ENCODE measurements at regions not wholly inside any gene's neighbourhood (a gene's known extent, or its start where the extent isn't known, plus 50 kb on each side); places are given as distances from the start of the nearest gene placed in this dataset.

- no peaks in the 10 kb centered on the region for H3K36me3 ChIP-seq
- in situ Hi-C loops (cut with MboI; ENCODE audit: low sequenced_read_pairs in 4 of 4) (no loop called here), intact Hi-C loops (cut with DNase I; ENCODE audit: low total_unique reads) (no loop called here)
- TF ChIP-seq POLR2A (IDR thresholded peaks at IDR 0.05): no peak
- TF ChIP-seq, protein P1, sequence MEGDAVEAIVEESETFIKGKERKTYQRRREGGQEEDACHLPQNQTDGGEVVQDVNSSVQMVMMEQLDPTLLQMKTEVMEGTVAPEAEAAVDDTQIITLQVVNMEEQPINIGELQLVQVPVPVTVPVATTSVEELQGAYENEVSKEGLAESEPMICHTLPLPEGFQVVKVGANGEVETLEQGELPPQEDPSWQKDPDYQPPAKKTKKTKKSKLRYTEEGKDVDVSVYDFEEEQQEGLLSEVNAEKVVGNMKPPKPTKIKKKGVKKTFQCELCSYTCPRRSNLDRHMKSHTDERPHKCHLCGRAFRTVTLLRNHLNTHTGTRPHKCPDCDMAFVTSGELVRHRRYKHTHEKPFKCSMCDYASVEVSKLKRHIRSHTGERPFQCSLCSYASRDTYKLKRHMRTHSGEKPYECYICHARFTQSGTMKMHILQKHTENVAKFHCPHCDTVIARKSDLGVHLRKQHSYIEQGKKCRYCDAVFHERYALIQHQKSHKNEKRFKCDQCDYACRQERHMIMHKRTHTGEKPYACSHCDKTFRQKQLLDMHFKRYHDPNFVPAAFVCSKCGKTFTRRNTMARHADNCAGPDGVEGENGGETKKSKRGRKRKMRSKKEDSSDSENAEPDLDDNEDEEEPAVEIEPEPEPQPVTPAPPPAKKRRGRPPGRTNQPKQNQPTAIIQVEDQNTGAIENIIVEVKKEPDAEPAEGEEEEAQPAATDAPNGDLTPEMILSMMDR (IDR thresholded peaks at IDR 0.05 in 4 of 5, conservative IDR thresholded peaks at IDR 0.05 in 1 of 5): no peak
- no peaks in the 10 kb centered on the region for H3K4me1 ChIP-seq
- peaks cover 0 to 6% (median 3%) of the 10 kb centered on the region in 3 donors for H3K9me3 ChIP-seq
- H3K27ac ChIP-seq: no peak overlapping the region
- DNase-seq (peak in 1 of 2 donors; percentile 1), ATAC-seq (no peak)
- no peak overlapping the region for H3K4me3 ChIP-seq
- no peaks in the 10 kb centered on the region for H3K27me3 ChIP-seq
These were observed 575.5 kb downstream of the ALG10 start for GRCh38 chr12:34597548-34598351.

GRCh38 chr12:34598352-34598827 is 576.1 kb downstream of the ALG10 start:
- intact Hi-C loops (cut with DNase I; ENCODE audit: low total_unique reads): no loop called here

DNA sequence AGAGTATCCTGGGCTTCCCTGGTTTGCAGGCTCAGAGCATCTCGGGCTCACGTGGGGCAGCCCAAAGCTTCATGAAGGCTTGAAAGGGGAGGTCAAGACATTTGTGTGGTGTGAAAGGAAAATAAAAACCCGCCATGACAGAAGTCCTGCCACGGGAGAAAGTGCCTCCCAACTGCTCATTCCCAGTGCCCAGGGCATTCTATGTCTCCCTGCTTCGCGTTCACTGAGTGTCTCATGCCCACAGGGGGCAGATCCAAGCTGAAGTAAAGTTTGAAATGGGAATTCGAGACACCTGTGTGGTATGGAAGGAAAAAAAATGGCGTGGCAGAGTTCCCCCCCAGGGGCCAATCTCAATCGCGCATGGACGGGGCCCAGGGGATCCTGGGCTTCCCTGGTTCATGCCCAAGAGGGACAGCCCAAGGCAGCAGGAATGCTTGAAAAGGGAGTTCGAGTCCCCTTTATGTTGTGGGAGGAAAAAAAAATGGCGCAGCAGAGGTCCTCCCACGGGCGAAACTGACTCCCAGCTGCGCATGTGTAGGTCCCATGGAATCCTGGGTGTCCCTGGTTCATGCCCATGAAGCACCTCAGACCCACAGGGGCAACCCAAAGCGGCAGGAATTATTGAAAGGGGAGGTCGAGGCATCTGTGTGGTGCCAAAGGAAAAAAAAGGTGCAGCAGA is 576.7 kb downstream of the ALG10 start:
- H3K27ac ChIP-seq: no peak overlapping the region
- no peak for TF ChIP-seq POLR2A (IDR thresholded peaks at IDR 0.05)
- TF ChIP-seq, protein P1 (IDR thresholded peaks at IDR 0.05 in 4 of 5, conservative IDR thresholded peaks at IDR 0.05 in 1 of 5): no peak
- H3K4me1 ChIP-seq: no peaks in the 10 kb centered on the region
- H3K4me3 ChIP-seq: no peak overlapping the region
- no peaks in the 10 kb centered on the region for H3K27me3 ChIP-seq
- in situ Hi-C loops (cut with MboI; ENCODE audit: low sequenced_read_pairs in 4 of 4): no loop called here
- intact Hi-C loops (cut with DNase I; ENCODE audit: low total_unique reads): no loop called here
- no peaks in the 10 kb centered on the region for H3K36me3 ChIP-seq
- ATAC-seq (no peak), DNase-seq (no peak)
- no peaks in the 10 kb centered on the region for H3K9me3 ChIP-seq

More at GRCh38 chr12:34598352-34598827, 576.1 kb downstream of the ALG10 start:
- DNase-seq (no peak), ATAC-seq (no peak)
- Histone ChIP-seq H3K27me3 (no peaks in the 10 kb centered on the region), H3K4me1 (no peaks in the 10 kb centered on the region), H3K9me3 (no peaks in the 10 kb centered on the region), H3K27ac (no peak overlapping the region), H3K4me3 (no peak overlapping the region), H3K36me3 (no peaks in the 10 kb centered on the region)
- TF ChIP-seq POLR2A (IDR thresholded peaks at IDR 0.05): no peak
- TF ChIP-seq, protein P1 (IDR thresholded peaks at IDR 0.05 in 4 of 5, conservative IDR thresholded peaks at IDR 0.05 in 1 of 5): no peak
- in situ Hi-C loops (cut with MboI; ENCODE audit: low sequenced_read_pairs in 4 of 4): no loop called here

DNA sequence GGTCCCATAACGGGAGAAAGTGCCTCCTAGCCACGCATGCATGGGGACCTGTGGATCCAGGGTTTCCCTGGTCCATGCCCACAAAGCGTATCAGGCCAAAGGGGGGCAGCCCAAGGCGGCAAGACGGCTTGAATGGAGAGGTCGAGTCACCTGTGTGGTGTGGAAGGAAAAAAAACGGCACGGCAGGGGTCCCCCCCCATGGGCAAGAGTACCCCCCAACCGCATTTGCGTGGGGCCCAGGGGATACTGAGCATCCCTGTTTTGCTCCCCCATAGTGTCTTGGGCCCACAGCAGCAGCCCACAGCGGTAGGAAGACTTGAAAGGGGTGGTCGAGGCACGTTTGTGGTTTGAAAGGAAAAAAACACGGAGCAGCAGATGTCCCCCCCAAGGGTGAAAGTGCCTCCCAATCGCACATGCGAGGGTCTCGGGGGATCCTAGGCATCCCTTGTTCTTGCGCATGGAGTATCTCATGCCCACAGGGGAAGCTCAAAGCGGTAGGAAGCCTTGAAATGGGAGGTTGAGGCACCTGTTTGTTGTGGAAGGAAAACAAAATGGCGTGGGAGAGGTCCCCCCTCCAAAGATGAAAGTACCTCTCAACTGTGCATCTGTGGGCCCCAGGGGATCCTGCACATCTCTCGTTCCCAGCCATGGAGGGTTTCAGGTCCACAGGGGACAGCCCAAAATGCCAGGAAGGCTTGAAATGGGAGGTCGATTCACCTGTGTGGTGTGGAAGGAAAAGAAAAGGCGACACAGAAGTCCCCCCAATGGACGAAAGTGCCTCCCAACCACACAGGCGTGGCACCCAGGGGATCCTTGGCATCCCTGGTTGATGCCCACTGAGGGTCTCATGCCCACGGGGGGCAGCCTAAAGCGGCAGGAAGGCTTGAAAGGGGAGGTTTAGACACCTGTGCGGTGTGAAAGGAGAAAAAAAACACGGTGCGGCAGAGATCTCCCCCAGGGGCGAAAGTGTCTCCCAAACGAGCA is 577.5 kb downstream of the ALG10 start:
- H3K4me3 ChIP-seq: no peak overlapping the region
- peak in 1 of 2 donors; percentile 5 for DNase-seq
- in situ Hi-C loops (cut with MboI; ENCODE audit: low sequenced_read_pairs in 4 of 4): no loop called here
- intact Hi-C loops (cut with DNase I; ENCODE audit: low total_unique reads): no loop called here
- H3K4me1 ChIP-seq: no peaks in the 10 kb centered on the region
- no peaks in the 10 kb centered on the region for H3K27me3 ChIP-seq
- no peak for TF ChIP-seq POLR2A (IDR thresholded peaks at IDR 0.05)
- TF ChIP-seq, protein P1 (IDR thresholded peaks at IDR 0.05 in 4 of 5, conservative IDR thresholded peaks at IDR 0.05 in 1 of 5): no peak
- H3K36me3 ChIP-seq: no peaks in the 10 kb centered on the region
- H3K9me3 ChIP-seq: no peaks in the 10 kb centered on the region
- H3K27ac ChIP-seq: no peak overlapping the region
- no peak for ATAC-seq

Data from gastrocnemius medialis (tissue), 4 donors.